GM19467 (cell line): ENCODE measurements at regions not wholly inside any gene's neighbourhood (a gene's known extent, or its start where the extent isn't known, plus 50 kb on each side); places are given as distances from the start of the nearest gene placed in this dataset.

Experiments
- ATAC-seq: cut with Tn5 transposase; IDR thresholded peaks from one replicate; pipeline ENCODE4 v1.9.1; 2021; ENCODE audit warnings: mild to moderate bottlenecking, moderate library complexity; ENCODE audit not compliant: unreplicated experiment

- ATAC-seq: no peak
These were observed 149.4 kb downstream of the SNX19 start for GRCh38 chr11:130766650-130767565.

GRCh38 chr11:130769782-130770535, 146.3 kb downstream of the SNX19 start:
- ATAC-seq: no peak

- ATAC-seq: no peak
These were observed 144.6 kb downstream of the SNX19 start for GRCh38 chr11:130771708-130772107.

- ATAC-seq: no peak
These were observed 143.7 kb downstream of the SNX19 start for GRCh38 chr11:130772266-130773227.

- no peak for ATAC-seq
These were observed 142.9 kb downstream of the SNX19 start for GRCh38 chr11:130773244-130773820.

- ATAC-seq: no peak
These were observed 141.6 kb downstream of the SNX19 start for GRCh38 chr11:130774703-130775102.

- no peak for ATAC-seq
These were observed 140.8 kb downstream of the SNX19 start for GRCh38 chr11:130775306-130776060.

- no peak for ATAC-seq
These were observed 140.2 kb downstream of the SNX19 start for GRCh38 chr11:130776061-130776419.

- no peak for ATAC-seq
These were observed 138.3 kb downstream of the SNX19 start for GRCh38 chr11:130778026-130778425.

- no peak for ATAC-seq
These were observed 137.6 kb downstream of the SNX19 start for GRCh38 chr11:130778705-130779104.

- no peak for ATAC-seq
These were observed 137.0 kb downstream of the SNX19 start for GRCh38 chr11:130779267-130779666.

- no peak for ATAC-seq
These were observed 136.3 kb downstream of the SNX19 start for GRCh38 chr11:130779943-130780342.

- no peak for ATAC-seq
These were observed 135.8 kb downstream of the SNX19 start for GRCh38 chr11:130780437-130780836.

GRCh38 chr11:130781931-130782330, 134.3 kb downstream of the SNX19 start:
- no peak for ATAC-seq

- ATAC-seq: no peak
These were observed 133.7 kb downstream of the SNX19 start for GRCh38 chr11:130782361-130783222.

GRCh38 chr11:130783323-130783722, 133.0 kb downstream of the SNX19 start:
- no peak for ATAC-seq

GRCh38 chr11:130785380-130786116, 130.7 kb downstream of the SNX19 start:
- no peak for ATAC-seq

- no peak for ATAC-seq
These were observed 129.7 kb downstream of the SNX19 start for GRCh38 chr11:130786586-130786985.
